ENCODE measurements at regions not wholly inside any gene's neighbourhood (a gene's known extent, or its start where the extent isn't known, plus 50 kb on each side); places are given as distances from the start of the nearest gene placed in this dataset.

- in situ Hi-C loops (cut with HindIII; ENCODE audit: low sequenced_read_pairs): no loop called here
These were observed 97.1 kb upstream of the PRR20G start for GRCh38 chr3:127384717-127385539.

- in situ Hi-C loops (cut with HindIII; ENCODE audit: low sequenced_read_pairs): no loop called here
These were observed 95.9 kb upstream of the PRR20G start for GRCh38 chr3:127383656-127384179.

- in situ Hi-C loops (cut with HindIII; ENCODE audit: low sequenced_read_pairs): no loop called here
These were observed 90.2 kb upstream of the PRR20G start for GRCh38 chr3:127377801-127378655.

DNA sequence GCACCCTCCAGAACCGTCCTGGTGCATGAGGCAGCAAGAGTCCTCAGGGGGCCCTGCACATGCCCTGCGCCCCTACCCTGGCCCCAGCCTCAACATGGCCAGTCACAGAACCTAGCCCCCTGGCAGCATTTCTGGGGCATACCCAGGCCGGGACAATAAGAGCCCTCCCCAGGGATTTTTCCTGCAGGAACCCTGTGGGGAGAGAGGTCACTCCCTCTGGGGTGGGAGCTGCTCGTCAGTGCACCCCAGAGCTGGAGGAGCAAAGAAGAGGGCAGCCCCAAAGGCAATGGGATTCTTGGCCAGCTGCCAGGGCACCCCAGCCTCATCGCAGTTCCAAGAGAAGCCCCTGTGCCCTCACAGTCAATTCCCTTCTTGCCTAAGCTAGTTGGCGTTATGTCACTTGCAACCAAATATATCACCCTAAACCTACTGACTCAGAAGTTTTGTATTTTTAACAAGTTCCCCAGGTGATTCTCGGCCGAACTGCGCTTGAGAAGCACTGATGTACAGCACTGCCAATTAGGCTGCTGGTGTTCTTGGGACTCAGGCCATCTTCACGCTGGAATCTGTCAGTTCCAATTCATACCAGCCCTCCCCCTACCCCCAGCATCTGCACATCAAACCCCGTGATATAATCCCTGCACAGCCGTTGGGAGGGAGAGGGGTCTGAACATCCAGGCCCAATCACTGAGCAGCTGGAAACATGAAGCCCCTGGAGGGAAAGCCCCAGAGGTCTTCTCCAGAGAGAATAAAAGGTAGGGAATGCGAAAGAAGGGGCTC lies 87.5 kb upstream of the PRR20G start:
- in situ Hi-C loops (cut with HindIII; ENCODE audit: low sequenced_read_pairs): no loop called here

- in situ Hi-C loops (cut with HindIII; ENCODE audit: low sequenced_read_pairs): no loop called here
These were observed 86.5 kb upstream of the PRR20G start for GRCh38 chr3:127374086-127375010.

DNA sequence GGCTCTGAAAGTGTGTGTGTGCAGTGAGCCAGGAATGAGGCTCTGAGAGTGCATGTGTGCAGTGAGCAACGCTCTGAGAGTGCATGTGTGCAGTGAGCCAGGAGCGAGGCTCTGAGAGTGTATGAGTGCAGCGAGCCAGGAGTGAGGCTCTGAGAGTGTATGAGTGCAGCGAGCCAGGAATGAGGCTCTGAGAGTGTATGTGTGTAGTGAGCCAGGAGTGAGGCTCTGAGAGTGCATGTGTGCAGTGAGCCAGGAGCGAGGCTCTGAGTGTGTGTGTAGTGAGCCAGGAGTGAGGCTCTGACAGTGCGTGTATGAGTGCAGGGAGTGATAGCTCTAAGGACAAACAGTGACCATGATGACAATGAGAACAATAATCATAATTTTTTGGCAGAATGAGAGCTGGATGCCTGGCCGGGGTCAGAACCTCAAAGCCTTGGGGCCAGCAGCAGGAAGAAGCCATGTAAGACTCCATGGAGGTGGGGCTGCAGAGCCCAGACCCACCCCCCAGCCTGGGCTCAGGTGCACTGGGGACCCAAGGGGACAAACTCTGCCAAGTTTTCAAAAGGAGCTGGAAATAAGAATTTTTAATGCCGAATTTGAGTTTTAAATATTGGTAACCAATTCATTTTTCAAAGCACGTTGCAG lies 85.7 kb upstream of the PRR20G start:
- in situ Hi-C loops (cut with HindIII; ENCODE audit: low sequenced_read_pairs): no loop called here

DNA sequence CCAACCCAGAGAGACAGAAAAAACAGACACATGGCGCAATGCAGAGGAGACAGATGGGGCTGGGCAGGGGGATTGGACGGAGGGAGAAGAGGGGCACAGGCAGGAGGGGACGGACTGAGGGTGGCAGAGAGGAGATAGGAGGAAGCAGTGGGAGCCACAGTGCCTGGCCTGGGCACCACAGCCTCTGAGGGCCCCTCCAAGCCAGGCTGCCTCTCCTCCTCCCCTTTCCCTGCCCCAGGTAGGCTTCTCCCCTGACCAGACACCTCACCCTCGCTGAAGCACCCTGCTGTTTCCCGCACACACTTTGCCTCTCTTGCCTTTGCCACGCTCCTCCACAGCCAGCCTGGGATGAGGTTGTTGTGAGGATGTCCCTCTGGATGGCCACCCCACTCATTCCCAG lies 84.0 kb upstream of the PRR20G start:
- in situ Hi-C loops (cut with HindIII; ENCODE audit: low sequenced_read_pairs): no loop called here

GRCh38 chr3:127371334-127371733 lies 83.5 kb upstream of the PRR20G start:
- in situ Hi-C loops (cut with HindIII; ENCODE audit: low sequenced_read_pairs): no loop called here

DNA sequence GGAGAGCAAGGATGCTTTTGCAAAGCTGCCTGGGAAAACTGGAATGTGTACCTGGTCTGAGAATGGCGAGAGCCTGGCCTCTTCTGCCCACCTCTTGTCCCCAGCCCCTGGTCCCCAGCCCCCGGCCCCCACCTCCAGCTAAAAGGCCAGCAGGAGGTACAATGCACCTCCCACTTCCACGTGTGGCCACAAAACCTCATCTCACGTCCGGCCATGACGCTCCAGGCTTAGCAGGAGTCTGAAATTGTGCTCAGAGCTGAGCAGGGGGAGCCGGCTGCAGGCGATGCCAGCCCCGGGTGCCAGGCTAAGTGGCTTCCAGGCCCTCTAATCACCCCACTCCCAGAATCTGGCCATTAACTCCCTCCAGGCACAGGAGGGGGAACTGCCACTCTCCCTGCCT lies 83.1 kb upstream of the PRR20G start:
- in situ Hi-C loops (cut with HindIII; ENCODE audit: low sequenced_read_pairs): no loop called here

DNA sequence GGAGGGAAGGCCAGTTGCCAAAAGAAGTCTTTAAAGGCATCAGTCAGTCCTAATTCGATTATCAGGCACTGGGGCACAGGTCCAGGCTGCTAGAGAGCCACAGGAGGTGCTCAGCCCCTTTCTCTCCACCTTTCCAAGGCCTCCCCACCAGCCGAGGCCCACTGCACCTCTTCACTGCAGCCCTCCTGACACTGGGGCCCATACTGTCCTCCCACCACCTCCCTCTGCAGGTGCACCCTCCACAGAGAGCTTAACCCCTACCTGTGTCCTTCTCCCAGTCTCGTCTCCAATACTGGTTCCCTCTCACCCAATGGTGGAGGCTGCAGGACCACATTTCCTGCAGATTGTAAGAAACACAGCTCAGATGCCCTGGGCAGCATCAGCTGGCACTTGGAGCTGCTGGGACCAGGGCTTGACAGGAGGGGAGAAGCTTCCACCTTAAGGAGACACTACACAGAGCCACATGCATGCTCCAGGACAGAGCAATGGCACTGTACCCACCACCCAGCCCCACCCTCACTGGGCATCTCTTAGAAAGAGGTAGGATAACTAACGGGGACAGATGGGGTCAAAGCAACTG lies 81.6 kb upstream of the PRR20G start:
- in situ Hi-C loops (cut with HindIII; ENCODE audit: low sequenced_read_pairs): no loop called here

DNA sequence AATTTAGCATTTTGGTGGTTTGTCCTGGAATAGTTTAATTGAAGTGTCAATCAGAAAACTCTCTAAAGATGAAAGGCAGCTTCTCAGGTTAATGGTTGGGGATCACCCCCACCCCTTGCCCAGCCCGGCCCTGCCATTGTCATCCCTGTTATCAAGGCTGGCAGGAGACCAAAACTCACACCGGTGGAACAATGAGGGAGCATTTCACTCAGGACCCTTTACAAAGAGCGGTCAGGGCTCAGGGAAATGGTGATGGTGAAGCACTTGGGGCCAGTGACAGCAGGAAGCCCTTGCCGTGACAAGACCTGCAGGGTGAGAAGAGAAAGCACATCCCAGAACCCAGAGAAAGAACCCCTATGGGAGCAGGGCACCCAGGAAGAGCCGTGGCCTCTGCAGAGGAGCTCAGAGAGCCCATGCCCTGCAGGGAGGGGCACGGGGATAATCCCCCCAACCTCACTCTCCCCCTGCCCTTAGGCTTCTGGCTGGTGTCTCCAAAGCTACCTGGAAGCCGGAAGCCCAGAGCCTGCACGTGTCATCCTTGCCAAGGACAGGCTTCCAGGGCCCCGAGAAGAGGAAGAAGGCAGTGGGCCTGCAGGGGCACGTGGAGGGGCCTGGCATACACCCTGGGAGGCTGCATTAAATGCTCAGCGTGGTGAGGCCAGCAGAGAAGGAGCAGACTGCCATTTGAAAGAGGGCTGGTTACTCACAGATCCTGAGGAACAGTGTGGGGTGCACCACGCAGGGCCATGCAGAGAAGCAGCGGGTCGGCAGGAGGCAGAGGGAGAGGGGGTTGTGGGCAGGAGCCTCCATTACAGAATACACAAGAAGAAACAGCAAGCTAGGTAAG lies 80.6 kb upstream of the PRR20G start:
- in situ Hi-C loops (cut with HindIII; ENCODE audit: low sequenced_read_pairs): no loop called here

- in situ Hi-C loops (cut with HindIII; ENCODE audit: low sequenced_read_pairs): no loop called here
These were observed 79.7 kb upstream of the PRR20G start for GRCh38 chr3:127367593-127367992.

- in situ Hi-C loops (cut with HindIII; ENCODE audit: low sequenced_read_pairs): no loop called here
These were observed 78.5 kb upstream of the PRR20G start for GRCh38 chr3:127366383-127366782.

GRCh38 chr3:127365163-127365798 lies 77.4 kb upstream of the PRR20G start:
- in situ Hi-C loops (cut with HindIII; ENCODE audit: low sequenced_read_pairs): no loop called here

DNA sequence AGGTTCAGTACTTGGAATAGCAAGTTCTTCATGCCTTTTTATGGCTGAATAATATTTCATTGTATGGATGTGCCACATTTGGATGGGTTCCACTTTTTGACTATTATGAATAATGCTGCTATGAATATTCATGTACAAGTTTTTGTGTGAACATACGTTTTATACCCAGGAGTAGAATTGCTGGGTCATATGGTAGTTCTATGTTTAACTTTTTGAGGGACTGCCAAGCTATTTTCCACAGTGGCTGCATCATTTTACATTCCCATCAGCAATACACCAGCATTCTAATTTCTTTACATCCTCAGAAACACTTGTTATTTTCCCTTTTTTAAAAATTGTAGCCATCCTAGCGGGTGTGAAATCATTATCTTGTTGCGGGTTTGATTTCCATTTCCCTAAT lies 76.0 kb upstream of the PRR20G start:
- in situ Hi-C loops (cut with HindIII; ENCODE audit: low sequenced_read_pairs): no loop called here

- in situ Hi-C loops (cut with HindIII; ENCODE audit: low sequenced_read_pairs): no loop called here
These were observed 75.3 kb upstream of the PRR20G start for GRCh38 chr3:127363171-127363570.

- in situ Hi-C loops (cut with HindIII; ENCODE audit: low sequenced_read_pairs): no loop called here
These were observed 72.8 kb upstream of the PRR20G start for GRCh38 chr3:127360647-127361046.

DNA sequence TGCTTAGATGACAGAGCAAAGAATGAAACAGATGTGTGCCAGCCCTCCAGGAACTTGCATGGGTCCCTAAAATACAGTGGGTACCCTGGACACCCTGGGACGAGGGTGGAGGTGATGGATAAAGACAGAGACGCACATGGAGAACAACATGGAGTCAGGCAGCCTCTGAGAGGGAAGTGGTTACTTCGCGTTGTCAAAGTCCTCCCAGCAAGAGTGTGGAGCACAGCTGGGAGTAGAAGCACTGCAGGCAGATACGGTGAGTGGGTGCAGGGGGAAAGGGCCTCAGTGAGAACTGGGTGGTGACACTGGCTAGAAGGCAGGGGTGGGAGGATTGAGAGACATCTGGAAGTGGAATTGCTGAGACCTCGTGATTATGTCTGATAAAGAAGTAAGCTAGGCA lies 70.8 kb upstream of the PRR20G start:
- in situ Hi-C loops (cut with HindIII; ENCODE audit: low sequenced_read_pairs): no loop called here

All from endothelial cell of hepatic sinusoid (primary cell).